SK-N-SH (cell line): ENCODE measurements at regions not wholly inside any gene's neighbourhood (a gene's known extent, or its start where the extent isn't known, plus 50 kb on each side); places are given as distances from the start of the nearest gene placed in this dataset.

ENCODE experiments used
- CTCF ChIA-PET: fragments of 300-600, 350-600 bp; formaldehyde crosslinking; extraction: SDS; loops from one replicate; lab custom pipeline; 2021; lab: Yijun Ruan, JAX
- POLR2A ChIA-PET: fragments of 350-600 bp; sonication (Branson Sonifier 250); formaldehyde crosslinking; extraction: SDS; loops from one replicate; lab custom pipeline; 2020; ENCODE audit warnings: antibody characterized with exemption, inconsistent platforms; lab: Yijun Ruan, JAX
- DNase-seq: peaks from one replicate; pipeline ENCODE4 v3.0.0; 2012
- H2AFZ ChIP-seq: fragments of 200-600 bp; sonication (generic); 2 replicates; pipeline ENCODE4 v1.8.1; 2016; ENCODE audit warnings: antibody characterized with exemption, mild to moderate bottlenecking, low read depth
- H3F3A ChIP-seq: fragments of 200-600 bp; sonication (generic); replicated peaks from 2 replicates; pipeline ENCODE3; 2016; ENCODE audit warnings: antibody characterized with exemption, mild to moderate bottlenecking; ENCODE audit not compliant: insufficient read depth
- H3K27ac ChIP-seq, 2 experiments: fragments of 200-500 bp in 1 of 2; fragments of 200-600 bp in 1 of 2; sonication (Bioruptor generic) in 1 of 2; sonication (generic), shearing (Covaris generic) in 1 of 2; 2 replicates each; pipeline versions ENCODE4 v1.5.1 to v1.6.1; 2014 to 2016; ENCODE audit warnings: low read depth in 2 of 2, inconsistent platforms in 1 of 2, low read length in 1 of 2, mild to moderate bottlenecking in 1 of 2, mixed read lengths in 1 of 2
- H3K27me3 ChIP-seq: fragments of 200-600 bp; sonication (generic), shearing (Covaris generic); 2 replicates; pipeline ENCODE4 v1.6.1; 2016; ENCODE audit warnings: mixed run types; ENCODE audit not compliant: insufficient read depth
- H3K36me3 ChIP-seq, 2 experiments: fragments of 200-500 bp in 1 of 2; fragments of 200-600 bp in 1 of 2; sonication (Bioruptor generic) in 1 of 2; sonication (generic) in 1 of 2; replicated peaks in 1 of 2; 2 replicates each; pipeline versions ENCODE3 to v1.5.1; 2014 to 2016; ENCODE audit warnings: low read length in 1 of 2, mild to moderate bottlenecking in 1 of 2; ENCODE audit not compliant: insufficient read depth in 2 of 2, control insufficient read depth in 1 of 2
- H3K4me1 ChIP-seq, 2 experiments: fragments of 200-500 bp in 1 of 2; fragments of 200-600 bp in 1 of 2; sonication (Bioruptor generic) in 1 of 2; sonication (generic), shearing (Covaris generic) in 1 of 2; 2 replicates each; pipeline versions ENCODE4 v1.5.1 to v1.6.1; 2014 to 2016; ENCODE audit warnings: low read depth in 1 of 2, low read length in 1 of 2, mixed run types in 1 of 2; ENCODE audit not compliant: insufficient read depth in 2 of 2, control insufficient read depth in 1 of 2
- H3K4me2 ChIP-seq: fragments of 200-600 bp; sonication (generic), shearing (Covaris generic); 2 replicates; pipeline ENCODE4 v1.6.1; 2017; ENCODE audit warnings: mixed run types
- H3K4me3 ChIP-seq, 2 experiments: fragments of 200-500 bp in 1 of 2; fragments of 200-600 bp in 1 of 2; sonication (Bioruptor generic) in 1 of 2; sonication (generic), shearing (Covaris generic) in 1 of 2; 2 replicates each; pipeline versions ENCODE4 v1.5.1 to v1.8.1; 2014 to 2016; ENCODE audit warnings: low read depth in 2 of 2, inconsistent platforms in 1 of 2, low read length in 1 of 2, mild to moderate bottlenecking in 1 of 2, mixed read lengths in 1 of 2, moderate library complexity in 1 of 2
- H3K79me2 ChIP-seq: fragments of 200-600 bp; sonication (generic); 2 replicates; pipeline ENCODE4 v1.8.1; 2017; ENCODE audit warnings: mild to moderate bottlenecking; ENCODE audit not compliant: insufficient read depth
- H3K9ac ChIP-seq: fragments of 200-600 bp; sonication (generic); 2 replicates; pipeline ENCODE4 v1.6.1; 2017; ENCODE audit warnings: mixed run types
- H3K9me2 ChIP-seq: fragments of 200-600 bp; sonication (generic); 2 replicates; pipeline ENCODE4 v1.6.1; 2017; ENCODE audit warnings: mixed run types
- H3K9me3 ChIP-seq: fragments of 200-600 bp; sonication (generic); 2 replicates; pipeline ENCODE4 v1.6.1; 2017; ENCODE audit warnings: mixed run types, mild to moderate bottlenecking, moderate library complexity
- H4K20me1 ChIP-seq: fragments of 200-600 bp; sonication (generic); 2 replicates; pipeline ENCODE4 v1.6.1; 2017; ENCODE audit warnings: mild to moderate bottlenecking, mixed run types; ENCODE audit not compliant: insufficient read depth
- ELF1 ChIP-seq: IDR thresholded peaks from 2 replicates; pipeline ENCODE4 v1.4.0; 2012
- FOSL2 ChIP-seq: IDR thresholded peaks from 2 replicates; pipeline ENCODE4 v1.4.0; 2012; ENCODE audit warnings: low read depth, mild to moderate bottlenecking, moderate library complexity, borderline replicate concordance
- FOXJ3 ChIP-seq: sonication (generic); formaldehyde crosslinking; IDR thresholded peaks from 2 replicates; pipeline ENCODE4 v1.5.1; 2020; ENCODE audit warnings: mild to moderate bottlenecking, missing genetic modification reagents
- GABPA ChIP-seq: IDR thresholded peaks from 2 replicates; pipeline ENCODE4 v1.4.0; 2012; ENCODE audit warnings: low read depth, mild to moderate bottlenecking
- MEF2A ChIP-seq: IDR thresholded peaks from 2 replicates; pipeline ENCODE4 v1.4.0; 2012; ENCODE audit warnings: low read depth, borderline replicate concordance
- NFIC ChIP-seq: IDR thresholded peaks from 2 replicates; pipeline ENCODE4 v1.4.0; 2012; ENCODE audit warnings: borderline replicate concordance
- NRF1 ChIP-seq: IDR thresholded peaks from 2 replicates; pipeline ENCODE4 v1.6.1; 2012; ENCODE audit warnings: low read depth, mild to moderate bottlenecking, low read length
- POLR2AphosphoS5 ChIP-seq: IDR thresholded peaks from 2 replicates; pipeline ENCODE4 v1.6.1; 2012; ENCODE audit warnings: low read depth, low read length
- RAD21 ChIP-seq: IDR thresholded peaks from 2 replicates; pipeline ENCODE4 v1.6.1; 2012; ENCODE audit warnings: mild to moderate bottlenecking, low read length
- RCOR1 ChIP-seq: fragments of 150-350 bp; IDR thresholded peaks from 2 replicates; pipeline ENCODE4 v1.6.1; 2017; ENCODE audit warnings: antibody characterized with exemption, low read length
- REST ChIP-seq: IDR thresholded peaks from 2 replicates; pipeline ENCODE4 v1.6.1; 2012; ENCODE audit warnings: mild to moderate bottlenecking, low read depth, low read length, moderate library complexity
- SMC3 ChIP-seq: IDR thresholded peaks from 2 replicates; pipeline ENCODE4 v1.6.1; 2012; ENCODE audit warnings: low read depth, low read length, improper control_type of control experiment
- TAF1 ChIP-seq: IDR thresholded peaks from 2 replicates; pipeline ENCODE4 v1.6.1; 2012; ENCODE audit warnings: low read depth, mild to moderate bottlenecking, low read length, moderate library complexity, borderline replicate concordance
- TCF12 ChIP-seq: IDR thresholded peaks from 2 replicates; pipeline ENCODE4 v1.4.0; 2012
- TEAD4 ChIP-seq: IDR thresholded peaks from 2 replicates; pipeline ENCODE4 v1.4.0; 2012; ENCODE audit warnings: mild to moderate bottlenecking, borderline replicate concordance; ENCODE audit not compliant: insufficient read depth
- USF1 ChIP-seq: IDR thresholded peaks from 2 replicates; pipeline ENCODE4 v1.4.0; 2012; ENCODE audit warnings: low read depth, borderline replicate concordance
- USF2 ChIP-seq: fragments of 150-350 bp; IDR thresholded peaks from 2 replicates; pipeline ENCODE4 v1.6.1; 2017; ENCODE audit warnings: antibody characterized with exemption, low read length, low read depth, borderline replicate concordance
- WGBS: methylation state at CpG from one replicate; pipeline ENCODE4 v1.1.6; 2017; ENCODE audit warnings: low lambda C conversion rate; 5-methylcytosine and 5-hydroxymethylcytosine counted together
- TF ChIP-seq, protein P1 (sequence below): fragments of 150-350 bp; IDR thresholded peaks from 2 replicates; pipeline ENCODE4 v1.6.1; 2016; ENCODE audit warnings: mild to moderate bottlenecking, low read depth, low read length
- TF ChIP-seq, protein P2 (sequence below): fragments of 200-600 bp; sonication (generic); IDR thresholded peaks from 2 replicates; pipeline ENCODE4 v1.6.1; 2017; ENCODE audit warnings: antibody characterized with exemption, mild to moderate bottlenecking, moderate library complexity
- TF ChIP-seq, protein P3 (sequence below): IDR thresholded peaks from 2 replicates; pipeline ENCODE4; 2012

- peaks cover 51% of the 10 kb centered on the region for H3F3A ChIP-seq
- no peak for TF ChIP-seq USF1
- no peak for TF ChIP-seq RCOR1
- TF ChIP-seq GABPA, result no peak
- no peak for TF ChIP-seq MEF2A
- no peak for TF ChIP-seq FOXJ3
- no peak for TF ChIP-seq FOSL2
- TF ChIP-seq ELF1, result no peak
- no peak for TF ChIP-seq RAD21
- no peak for TF ChIP-seq SMC3
- TF ChIP-seq, protein P1, sequence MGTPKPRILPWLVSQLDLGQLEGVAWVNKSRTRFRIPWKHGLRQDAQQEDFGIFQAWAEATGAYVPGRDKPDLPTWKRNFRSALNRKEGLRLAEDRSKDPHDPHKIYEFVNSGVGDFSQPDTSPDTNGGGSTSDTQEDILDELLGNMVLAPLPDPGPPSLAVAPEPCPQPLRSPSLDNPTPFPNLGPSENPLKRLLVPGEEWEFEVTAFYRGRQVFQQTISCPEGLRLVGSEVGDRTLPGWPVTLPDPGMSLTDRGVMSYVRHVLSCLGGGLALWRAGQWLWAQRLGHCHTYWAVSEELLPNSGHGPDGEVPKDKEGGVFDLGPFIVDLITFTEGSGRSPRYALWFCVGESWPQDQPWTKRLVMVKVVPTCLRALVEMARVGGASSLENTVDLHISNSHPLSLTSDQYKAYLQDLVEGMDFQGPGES, result no peak
- no peak for TF ChIP-seq TCF12
- TF ChIP-seq TAF1, result no peak
- no peak for TF ChIP-seq USF2
- TF ChIP-seq, protein P2, sequence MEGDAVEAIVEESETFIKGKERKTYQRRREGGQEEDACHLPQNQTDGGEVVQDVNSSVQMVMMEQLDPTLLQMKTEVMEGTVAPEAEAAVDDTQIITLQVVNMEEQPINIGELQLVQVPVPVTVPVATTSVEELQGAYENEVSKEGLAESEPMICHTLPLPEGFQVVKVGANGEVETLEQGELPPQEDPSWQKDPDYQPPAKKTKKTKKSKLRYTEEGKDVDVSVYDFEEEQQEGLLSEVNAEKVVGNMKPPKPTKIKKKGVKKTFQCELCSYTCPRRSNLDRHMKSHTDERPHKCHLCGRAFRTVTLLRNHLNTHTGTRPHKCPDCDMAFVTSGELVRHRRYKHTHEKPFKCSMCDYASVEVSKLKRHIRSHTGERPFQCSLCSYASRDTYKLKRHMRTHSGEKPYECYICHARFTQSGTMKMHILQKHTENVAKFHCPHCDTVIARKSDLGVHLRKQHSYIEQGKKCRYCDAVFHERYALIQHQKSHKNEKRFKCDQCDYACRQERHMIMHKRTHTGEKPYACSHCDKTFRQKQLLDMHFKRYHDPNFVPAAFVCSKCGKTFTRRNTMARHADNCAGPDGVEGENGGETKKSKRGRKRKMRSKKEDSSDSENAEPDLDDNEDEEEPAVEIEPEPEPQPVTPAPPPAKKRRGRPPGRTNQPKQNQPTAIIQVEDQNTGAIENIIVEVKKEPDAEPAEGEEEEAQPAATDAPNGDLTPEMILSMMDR, result no peak
- TF ChIP-seq NFIC, result no peak
- no peak for TF ChIP-seq NRF1
- no peak for TF ChIP-seq POLR2AphosphoS5
- TF ChIP-seq REST, result no peak
- TF ChIP-seq TEAD4, result no peak
- TF ChIP-seq, protein P3, sequence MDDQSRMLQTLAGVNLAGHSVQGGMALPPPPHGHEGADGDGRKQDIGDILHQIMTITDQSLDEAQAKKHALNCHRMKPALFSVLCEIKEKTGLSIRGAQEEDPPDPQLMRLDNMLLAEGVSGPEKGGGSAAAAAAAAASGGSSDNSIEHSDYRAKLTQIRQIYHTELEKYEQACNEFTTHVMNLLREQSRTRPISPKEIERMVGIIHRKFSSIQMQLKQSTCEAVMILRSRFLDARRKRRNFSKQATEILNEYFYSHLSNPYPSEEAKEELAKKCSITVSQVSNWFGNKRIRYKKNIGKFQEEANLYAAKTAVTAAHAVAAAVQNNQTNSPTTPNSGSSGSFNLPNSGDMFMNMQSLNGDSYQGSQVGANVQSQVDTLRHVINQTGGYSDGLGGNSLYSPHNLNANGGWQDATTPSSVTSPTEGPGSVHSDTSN, result no peak
- peak overlapping the region; percentile 74 for H3K9ac ChIP-seq
- no peaks in the 10 kb centered on the region for H4K20me1 ChIP-seq
- ChIA-PET CTCF (interaction anchor here (1.9 kb wide), 1 partner anchor 38 kb away, joined by 6 read pairs; no protein-coding TSS in a partner anchor), POLR2A (no interaction called here)
- H3K27ac ChIP-seq, result peak overlapping the region; percentile 65 to 98
- peaks cover 0 to 37% of the 10 kb centered on the region in 2 experiments for H3K4me1 ChIP-seq
- DNase-seq, result no peak
- peak overlapping the region; percentile 61 for H3K4me2 ChIP-seq
- no peaks in the 10 kb centered on the region for H3K9me2 ChIP-seq
- no peak overlapping the region for H2AFZ ChIP-seq
- no peaks in the 10 kb centered on the region for H3K79me2 ChIP-seq
- 67% methylated on average over 2 of the region's 2 CpGs for WGBS
- H3K9me3 ChIP-seq, result no peaks in the 10 kb centered on the region
- no peak overlapping the region for H3K4me3 ChIP-seq
- no peaks in the 10 kb centered on the region for H3K36me3 ChIP-seq
- no peaks in the 10 kb centered on the region for H3K27me3 ChIP-seq
Observed at GRCh38 chr2:234250926-234251325, 200.4 kb downstream of the SPP2 start.
